GM18519 (cell line): ENCODE measurements at regions not wholly inside any gene's neighbourhood (a gene's known extent, or its start where the extent isn't known, plus 50 kb on each side); places are given as distances from the start of the nearest gene placed in this dataset.
"Not testable (repeated sequence)": the region's sequence is repeated elsewhere in the genome, so short reads cannot be mapped to it uniquely, and the experiment has no call there.

Source experiments
- ATAC-seq: cut with Tn5 transposase; IDR thresholded peaks from one replicate; pipeline ENCODE4 v1.9.1; 2021; ENCODE audit warnings: mild to moderate bottlenecking, moderate library complexity; ENCODE audit not compliant: unreplicated experiment, low FRiP score

GRCh38 chr5:90287036-90287435, 122.5 kb downstream of the CETN3 start:
- ATAC-seq = no peak

- ATAC-seq = no peak
These were observed 124.0 kb downstream of the CETN3 start for GRCh38 chr5:90285581-90285980.

DNA sequence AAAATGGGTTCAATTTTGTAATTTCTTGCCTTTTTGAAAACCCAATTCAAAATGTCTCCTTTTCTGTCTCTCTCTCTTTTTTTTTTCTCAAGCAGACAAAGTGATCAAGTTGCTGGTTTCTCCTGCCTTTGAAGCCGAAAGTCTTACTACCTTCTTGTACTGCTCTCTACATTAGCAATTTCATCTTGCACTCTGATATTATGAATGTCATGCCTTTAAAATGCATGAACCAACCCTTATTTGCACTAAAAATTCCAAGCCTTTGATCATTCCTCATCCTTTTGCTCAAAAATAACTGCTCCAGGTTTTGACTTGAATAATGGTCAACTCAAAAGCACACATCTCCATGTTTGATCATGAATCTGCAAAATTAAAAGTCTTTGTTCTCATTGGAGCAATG, 125.2 kb downstream of the CETN3 start:
- ATAC-seq = no peak

DNA sequence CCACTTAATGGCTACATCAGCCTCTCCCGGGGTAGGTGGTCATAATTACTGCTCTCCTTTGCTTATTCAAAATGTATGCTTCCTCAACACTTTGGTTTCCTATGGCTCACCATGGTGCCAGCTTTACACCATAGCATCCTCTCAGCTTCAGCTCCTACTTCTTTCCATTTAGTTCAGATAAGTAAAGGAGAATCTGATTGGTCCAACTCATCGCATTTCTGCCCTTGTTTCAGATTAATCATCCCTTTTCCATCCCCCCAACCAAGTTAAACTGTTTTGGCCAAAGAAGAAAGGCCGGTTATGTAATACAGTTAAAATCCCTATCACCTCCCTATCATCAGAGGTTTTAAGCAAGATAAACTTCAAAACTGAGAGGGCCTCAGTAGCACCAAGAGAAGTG, 130.5 kb downstream of the CETN3 start:
- ATAC-seq = no peak

GRCh38 chr5:90274216-90274615, 135.3 kb downstream of the CETN3 start:
- no peak for ATAC-seq

DNA sequence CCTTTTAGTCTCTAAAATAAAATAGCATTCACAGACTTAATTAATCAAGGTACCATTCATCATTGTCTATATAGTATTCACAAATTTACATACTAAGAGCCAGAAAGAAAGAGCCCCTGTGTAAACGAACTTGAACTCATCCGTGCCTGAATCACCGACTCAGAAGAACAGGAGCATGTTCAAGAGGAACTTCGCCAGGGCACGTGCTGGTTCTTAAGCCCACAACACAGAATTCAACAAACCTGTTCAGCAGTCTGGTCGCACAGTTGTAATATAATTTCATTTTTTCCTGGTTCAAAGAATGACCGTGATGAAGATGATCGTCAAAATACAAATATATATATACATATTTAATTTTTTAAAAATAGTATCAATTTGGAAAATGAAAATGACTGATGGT, 141.9 kb downstream of the CETN3 start:
- no peak for ATAC-seq

DNA sequence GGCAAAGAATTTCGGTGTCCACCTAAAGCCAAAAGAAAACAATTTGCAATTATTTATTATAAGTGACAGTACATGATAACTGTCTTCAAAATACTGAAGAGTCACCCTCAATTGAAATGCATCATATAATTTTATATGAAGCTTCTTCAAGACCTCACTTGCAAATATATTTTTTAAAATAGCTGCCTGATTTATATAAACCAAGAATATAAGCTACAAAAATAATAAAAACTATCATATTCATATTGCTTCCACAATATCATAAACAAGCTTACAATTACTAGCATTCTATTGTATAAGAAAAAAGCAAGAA, 144.1 kb downstream of the CETN3 start:
- no peak for ATAC-seq

GRCh38 chr5:90264689-90265544, 144.6 kb downstream of the CETN3 start:
- no peak for ATAC-seq

DNA sequence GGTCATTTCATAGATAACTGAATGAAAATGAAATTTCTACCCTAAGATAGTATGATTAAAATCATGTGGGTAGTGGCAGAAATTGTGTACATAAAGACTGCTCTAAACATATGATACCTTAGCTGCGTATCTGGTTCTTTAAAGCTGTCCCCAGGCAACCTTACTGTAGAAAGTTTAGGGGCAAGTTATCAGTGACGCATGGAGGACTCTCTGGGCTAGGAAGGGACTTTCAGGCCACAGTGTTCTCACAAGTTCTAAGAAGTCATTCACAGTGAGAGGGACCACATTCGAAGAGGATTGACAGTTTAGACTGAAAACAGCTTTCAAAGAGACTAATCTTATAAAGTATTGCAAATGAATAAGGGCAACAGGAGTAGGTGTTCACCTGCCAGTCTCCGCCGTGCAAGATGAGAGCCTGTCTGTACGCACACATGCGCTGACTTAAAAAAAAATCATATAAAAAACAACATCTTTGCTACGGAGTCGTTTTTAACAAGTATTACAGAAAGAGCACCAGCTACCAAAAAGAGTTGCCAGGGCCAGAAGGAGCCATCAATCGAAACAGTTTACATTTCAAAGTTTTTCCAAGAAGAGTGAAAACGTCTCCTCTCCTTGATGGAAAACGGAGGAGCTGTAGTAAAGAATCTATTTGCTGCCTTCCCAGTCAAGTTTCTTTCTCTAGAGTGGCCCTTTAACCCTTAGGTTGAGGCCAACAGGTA, 146.3 kb downstream of the CETN3 start:
- ATAC-seq = no peak

DNA sequence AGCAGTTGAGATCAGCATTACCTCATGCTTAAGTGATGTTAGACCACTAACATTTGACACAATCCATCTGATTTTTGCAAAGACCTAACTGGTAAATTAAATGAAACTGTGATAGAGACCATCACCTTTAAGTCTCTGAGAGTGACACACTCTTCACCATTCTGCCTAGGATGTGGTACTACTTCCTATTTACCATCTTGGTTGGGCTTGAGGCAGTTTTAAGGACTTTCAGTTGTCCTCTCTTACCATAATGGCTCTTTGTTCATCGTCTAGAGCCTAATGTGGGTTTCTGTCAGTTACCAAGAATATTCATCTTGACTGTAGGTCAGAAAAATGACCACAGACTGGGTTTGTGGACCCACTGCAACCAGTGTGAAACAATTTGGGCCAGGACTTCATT, 158.1 kb downstream of the CETN3 start:
- ATAC-seq = no peak

DNA sequence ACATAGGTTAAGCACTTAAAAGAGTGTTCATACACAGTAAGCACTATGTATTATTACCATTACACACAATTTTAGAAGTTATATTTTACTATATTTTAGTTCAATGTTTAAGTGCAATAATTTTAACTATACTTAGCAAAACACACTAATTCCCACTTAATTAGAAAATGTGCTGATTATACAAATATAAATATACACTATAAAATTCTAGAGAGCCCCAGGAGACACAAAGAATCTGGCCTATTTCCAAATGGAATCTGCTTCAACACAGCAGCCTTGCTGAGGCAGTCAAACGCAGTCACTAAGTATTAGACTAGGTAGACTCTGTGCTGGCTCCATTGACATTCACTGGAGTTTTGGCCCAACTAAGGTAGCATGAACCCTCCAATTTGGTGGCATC, 160.9 kb downstream of the CETN3 start:
- no peak for ATAC-seq

DNA sequence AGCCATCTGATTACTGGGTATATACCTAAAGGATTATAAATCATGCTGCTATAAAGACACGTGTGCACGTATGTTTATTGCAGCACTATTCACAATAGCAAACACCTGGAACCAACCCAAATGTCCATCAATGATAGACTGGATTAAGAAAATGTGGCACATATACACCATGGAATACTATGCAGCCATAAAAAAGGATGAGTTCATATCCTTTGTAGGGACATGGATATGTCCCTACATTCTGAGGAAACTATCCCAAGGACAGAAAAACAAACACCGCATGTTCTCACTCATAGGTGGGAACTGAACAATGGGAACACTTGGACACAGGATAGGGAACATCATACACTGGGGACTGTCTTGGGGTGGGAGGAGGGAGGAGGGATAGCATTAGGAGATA, 165.7 kb downstream of the CETN3 start:
- ATAC-seq = not testable (repeated sequence)

GRCh38 chr5:90233476-90233875, 176.1 kb downstream of the CETN3 start:
- ATAC-seq = no peak

GRCh38 chr5:90231688-90232087, 177.9 kb downstream of the CETN3 start:
- no peak for ATAC-seq

GRCh38 chr5:90227683-90228082, 181.9 kb downstream of the CETN3 start:
- ATAC-seq = no peak

DNA sequence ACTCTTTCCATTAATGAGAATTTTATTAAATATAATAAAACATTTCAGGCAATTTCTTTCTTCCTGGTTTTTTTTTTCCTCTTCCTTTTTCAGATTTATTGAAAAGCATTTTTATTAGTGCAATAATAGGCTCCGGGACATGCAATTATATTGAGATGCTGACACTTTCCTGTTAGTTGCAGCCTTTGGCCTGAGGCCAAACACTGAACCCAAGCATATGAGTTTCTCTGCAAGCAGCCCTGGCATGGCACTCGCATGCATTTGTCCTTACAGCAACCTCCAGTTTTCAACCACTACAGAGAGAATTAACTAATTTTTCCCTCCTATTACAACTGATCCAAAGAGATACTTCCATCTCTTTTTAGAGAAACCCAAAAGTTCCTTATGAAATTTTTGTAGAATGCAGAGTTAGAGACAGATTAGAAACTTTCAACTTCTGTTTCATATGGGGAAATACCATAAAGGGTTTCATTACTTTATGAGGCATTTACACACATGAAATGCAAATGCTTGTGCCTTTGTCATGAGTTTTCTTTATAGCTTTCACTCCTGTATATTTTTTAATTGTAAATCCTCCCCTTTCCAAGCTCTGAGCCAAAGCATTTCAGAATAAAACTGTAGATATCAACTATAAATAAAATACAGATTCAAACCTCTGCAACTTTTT, 183.0 kb downstream of the CETN3 start:
- no peak for ATAC-seq

- ATAC-seq = no peak
These were observed 185.2 kb downstream of the CETN3 start for GRCh38 chr5:90224342-90224741.

DNA sequence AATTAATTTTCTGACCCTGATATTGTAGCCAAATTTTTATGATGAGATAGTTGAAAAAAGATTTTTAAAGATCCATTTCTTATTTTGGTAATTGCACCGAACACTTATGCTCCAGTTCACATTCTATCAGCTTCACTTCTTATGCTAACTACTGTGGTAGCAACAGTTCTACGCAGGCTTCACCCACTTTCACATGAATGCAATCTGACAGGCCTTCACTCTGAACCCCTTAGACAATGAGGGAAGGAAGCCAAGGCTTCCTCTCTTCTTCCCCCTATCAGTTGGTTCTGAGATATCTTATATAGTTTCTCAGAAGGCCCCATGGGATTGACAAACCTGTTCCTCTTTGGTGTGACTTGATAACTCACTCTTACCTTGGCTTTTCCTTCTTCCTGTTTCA, 185.8 kb downstream of the CETN3 start:
- ATAC-seq = no peak

DNA sequence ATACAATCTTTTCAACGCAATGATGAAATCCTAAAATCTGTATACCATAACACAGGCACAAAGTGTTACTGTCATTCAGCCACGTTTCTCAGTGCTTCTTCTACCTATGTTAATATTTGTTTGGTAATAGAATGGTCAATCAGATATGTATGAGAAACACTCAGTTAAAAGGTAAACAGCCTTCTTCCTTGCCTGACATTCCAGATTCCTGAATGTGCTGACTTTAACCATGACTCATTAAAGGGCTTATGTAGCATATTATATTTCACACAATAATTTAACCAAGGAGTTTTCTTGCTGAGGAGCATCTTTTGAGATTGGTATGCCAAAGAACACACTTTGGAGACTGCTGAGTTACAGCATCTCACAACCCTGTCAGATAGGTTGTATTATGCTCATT, 187.6 kb downstream of the CETN3 start:
- no peak for ATAC-seq

GRCh38 chr5:90220554-90220953, 189.0 kb downstream of the CETN3 start:
- no peak for ATAC-seq

- ATAC-seq = no peak
These were observed 194.6 kb downstream of the CETN3 start for GRCh38 chr5:90214991-90215390.

- not testable (repeated sequence) for ATAC-seq
These were observed 201.2 kb downstream of the CETN3 start for GRCh38 chr5:90208323-90208722.
